ENCODE measurements at regions not wholly inside any gene's neighbourhood (a gene's known extent, or its start where the extent isn't known, plus 50 kb on each side); places are given as distances from the start of the nearest gene placed in this dataset.

DNA sequence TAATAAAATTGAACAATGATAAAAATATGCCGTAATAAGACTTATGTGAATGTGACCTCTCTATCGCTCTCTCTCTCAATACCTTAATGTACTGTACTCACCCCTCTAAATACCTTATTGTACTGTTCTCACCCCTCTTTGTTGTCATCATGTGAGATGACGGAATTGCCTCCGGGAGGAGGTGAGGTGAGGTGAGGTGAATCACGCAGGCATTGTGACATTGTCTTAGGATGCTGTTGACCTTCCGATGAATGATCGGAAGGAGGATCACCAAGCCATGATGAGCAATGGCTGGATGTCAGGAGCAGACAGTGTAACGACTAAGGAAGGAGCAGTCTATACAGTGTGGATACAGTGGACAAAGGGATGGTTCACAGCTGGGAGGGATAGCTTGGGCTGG lies 87.4 kb upstream of the FAM20C start:
- no peak for TF ChIP-seq EP300 (IDR thresholded peaks at IDR 0.05; ENCODE audit: borderline replicate concordance in 1 of 2, low read depth in 2 of 2, low read length in 2 of 2)
- no peak for TF ChIP-seq SIRT6 (IDR thresholded peaks at IDR 0.05; ENCODE audit: low read length)
- TF ChIP-seq CBX8 (IDR thresholded peaks at IDR 0.05; ENCODE audit: borderline replicate concordance, low read depth, low read length) = no peak
- no peak for TF ChIP-seq RFX5 (IDR thresholded peaks at IDR 0.05; ENCODE audit: borderline replicate concordance, low read depth, low read length)
- TF ChIP-seq MAFK (IDR thresholded peaks at IDR 0.05; ENCODE audit: low read depth, low read length) = no peak
- TF ChIP-seq SIX5 (IDR thresholded peaks at IDR 0.05; ENCODE audit: low read depth, low read length) = no peak
- TF ChIP-seq, protein P1, sequence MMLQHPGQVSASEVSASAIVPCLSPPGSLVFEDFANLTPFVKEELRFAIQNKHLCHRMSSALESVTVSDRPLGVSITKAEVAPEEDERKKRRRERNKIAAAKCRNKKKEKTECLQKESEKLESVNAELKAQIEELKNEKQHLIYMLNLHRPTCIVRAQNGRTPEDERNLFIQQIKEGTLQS (IDR thresholded peaks at IDR 0.05; ENCODE audit: insufficient read depth, low read depth, low read length) = no peak
- TF ChIP-seq SP2 (IDR thresholded peaks at IDR 0.05; ENCODE audit: low read length) = no peak
- no peak for TF ChIP-seq CHD1 (IDR thresholded peaks at IDR 0.05; ENCODE audit: low read depth, low read length)
- TF ChIP-seq TCF12 (IDR thresholded peaks at IDR 0.05; ENCODE audit: low read depth, low read length) = no peak
- no peak for TF ChIP-seq GABPA (IDR thresholded peaks at IDR 0.05; ENCODE audit: borderline replicate concordance, insufficient read depth, low read length)
- no peak for TF ChIP-seq POLR2A (IDR thresholded peaks at IDR 0.05; ENCODE audit: control extremely low read depth in 1 of 2, low read depth in 2 of 2, low read length in 2 of 2)
- no peak for TF ChIP-seq RNF2 (IDR thresholded peaks at IDR 0.05; ENCODE audit: borderline replicate concordance, low read depth, low read length, missing control alignments, poor library complexity, severe bottlenecking)
- no peak overlapping the region for H3K18ac ChIP-seq (ENCODE audit: extremely low read depth, low read length)
- no peak overlapping the region for H3K23ac ChIP-seq (ENCODE audit: insufficient read length)
- H3K79me1 ChIP-seq (ENCODE audit: low read depth, low read length) = peaks cover 2% of the 10 kb centered on the region; the same call in 1 of the 2 replicates
- no peak overlapping the region for H3K4ac ChIP-seq (replicated peaks; ENCODE audit: insufficient read length, low read depth, low read length)
- H3K23me2 ChIP-seq (ENCODE audit: low read depth, low read length) = 0 out of 2 replicates have a peak, but pooled peaks cover 3% of the 10 kb centered on the region
- H3K9me3 ChIP-seq (ENCODE audit: insufficient read depth in 2 of 2, low read depth in 1 of 2, low read length in 1 of 2) = no peaks in the 10 kb centered on the region
- H2BK120ac ChIP-seq (replicated peaks; ENCODE audit: low read depth, low read length) = peak overlapping the region; percentile 38
- no peak overlapping the region for H3K14ac ChIP-seq (ENCODE audit: insufficient read length)
- no peak overlapping the region for H3K4me3 ChIP-seq (ENCODE audit: extremely low read depth in 1 of 4, insufficient read depth in 2 of 4, low read depth in 3 of 4, low read length in 4 of 4)
- no peak overlapping the region for H4K5ac ChIP-seq (ENCODE audit: insufficient read length, low read depth, low read length)
- no peaks in the 10 kb centered on the region for H3K36me3 ChIP-seq (ENCODE audit: control insufficient read depth in 2 of 4, insufficient read depth in 4 of 4, low read length in 3 of 4)
- H2BK12ac ChIP-seq (ENCODE audit: low read depth, low read length) = no peak overlapping the region
- FAIRE-seq (no peak), DNase-seq (ENCODE audit: low read depth in 1 of 2, low spot score in 2 of 2) (no peak)
- H2AFZ ChIP-seq (ENCODE audit: low read length) = no peak overlapping the region
- no peak overlapping the region for H2BK15ac ChIP-seq (ENCODE audit: low read length)
- H4K8ac ChIP-seq (ENCODE audit: extremely low read depth, insufficient read depth, low read length) = no peak overlapping the region
- no peak overlapping the region for H3K56ac ChIP-seq (replicated peaks; ENCODE audit: insufficient read length, low read depth, low read length)
- peaks cover 0 to 6% (median 0%) of the 10 kb centered on the region in 4 experiments; a peak in 4 of 7 replicates for H3K4me1 ChIP-seq (replicated peaks in 1 of 4; ENCODE audit: control insufficient read depth in 3 of 4, insufficient read depth in 4 of 4, low read length in 3 of 4)
- H3K27me3 ChIP-seq (replicated peaks in 1 of 4; ENCODE audit: control insufficient read depth in 3 of 4, extremely low read depth in 1 of 4, insufficient read depth in 3 of 4, low read length in 3 of 4) = no peaks in the 10 kb centered on the region; a peak in 1 of 7 replicates
- no peak overlapping the region for H3K27ac ChIP-seq (ENCODE audit: low read depth, low read length)
- no peak overlapping the region for H2BK5ac ChIP-seq (ENCODE audit: low read depth, low read length)
- peak overlapping the region; percentile 64 for H4K91ac ChIP-seq (replicated peaks; ENCODE audit: insufficient read length, low read length)
- H2BK20ac ChIP-seq (ENCODE audit: low read length) = no peak overlapping the region
- 70% methylated on average over 8 of the region's 8 CpGs; no CpG with 5 or more reads in 1 of the 2 experiments for WGBS, 2 experiments (ENCODE audit: extremely low coverage in 1 of 2, insufficient coverage in 1 of 2, insufficient read length in 1 of 2, insufficient replicate concordance in 2 of 2, low coverage in 1 of 2, low lambda C conversion rate in 2 of 2, missing lambda C conversion rate in 1 of 2)
- POLR2A ChIA-PET (ENCODE audit: partially characterized antibody) = no interaction called here
- CTCF ChIA-PET (ENCODE audit: partially characterized antibody) = no interaction called here
- H3K4me2 ChIP-seq (ENCODE audit: insufficient read depth in 1 of 2, low read depth in 2 of 2, low read length in 2 of 2) = no peak overlapping the region
- no peak overlapping the region for H3K9ac ChIP-seq (replicated peaks in 1 of 4; ENCODE audit: extremely low read depth in 1 of 4, low read depth in 3 of 4, low read length in 3 of 4)
- no peaks in the 10 kb centered on the region for H3K79me2 ChIP-seq (ENCODE audit: control insufficient read depth in 1 of 2, insufficient read depth in 2 of 2, low read length in 2 of 2)
- no peak overlapping the region; the same call in 1 of the 2 replicates for H2AK5ac ChIP-seq (ENCODE audit: low read depth, low read length)
- H4K20me1 ChIP-seq (replicated peaks in 1 of 2; ENCODE audit: control insufficient read depth in 1 of 2, insufficient read depth in 2 of 2, low read length in 2 of 2) = peaks cover 0 to 2% of the 10 kb centered on the region in 2 experiments

All from H1 (cell line).